ENCODE measurements at regions not wholly inside any gene's neighbourhood (a gene's known extent, or its start where the extent isn't known, plus 50 kb on each side); places are given as distances from the start of the nearest gene placed in this dataset.

GRCh38 chr5:114686356-114686755, 324.5 kb downstream of the KCNN2 start:
- no peak for TF ChIP-seq POLR2A (IDR thresholded peaks at IDR 0.05)
- TF ChIP-seq CTCF (IDR thresholded peaks at IDR 0.05), result no peak
